ENCODE measurements at regions not wholly inside any gene's neighbourhood (a gene's known extent, or its start where the extent isn't known, plus 50 kb on each side); places are given as distances from the start of the nearest gene placed in this dataset.

GRCh38 chr5:104171958-104172690 lies 609.5 kb upstream of the NUDT12 start:
- TF ChIP-seq, protein P1, sequence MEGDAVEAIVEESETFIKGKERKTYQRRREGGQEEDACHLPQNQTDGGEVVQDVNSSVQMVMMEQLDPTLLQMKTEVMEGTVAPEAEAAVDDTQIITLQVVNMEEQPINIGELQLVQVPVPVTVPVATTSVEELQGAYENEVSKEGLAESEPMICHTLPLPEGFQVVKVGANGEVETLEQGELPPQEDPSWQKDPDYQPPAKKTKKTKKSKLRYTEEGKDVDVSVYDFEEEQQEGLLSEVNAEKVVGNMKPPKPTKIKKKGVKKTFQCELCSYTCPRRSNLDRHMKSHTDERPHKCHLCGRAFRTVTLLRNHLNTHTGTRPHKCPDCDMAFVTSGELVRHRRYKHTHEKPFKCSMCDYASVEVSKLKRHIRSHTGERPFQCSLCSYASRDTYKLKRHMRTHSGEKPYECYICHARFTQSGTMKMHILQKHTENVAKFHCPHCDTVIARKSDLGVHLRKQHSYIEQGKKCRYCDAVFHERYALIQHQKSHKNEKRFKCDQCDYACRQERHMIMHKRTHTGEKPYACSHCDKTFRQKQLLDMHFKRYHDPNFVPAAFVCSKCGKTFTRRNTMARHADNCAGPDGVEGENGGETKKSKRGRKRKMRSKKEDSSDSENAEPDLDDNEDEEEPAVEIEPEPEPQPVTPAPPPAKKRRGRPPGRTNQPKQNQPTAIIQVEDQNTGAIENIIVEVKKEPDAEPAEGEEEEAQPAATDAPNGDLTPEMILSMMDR (optimal IDR thresholded peaks at IDR 0.05 in 1 of 3, IDR thresholded peaks at IDR 0.05 in 1 of 3, conservative IDR thresholded peaks at IDR 0.05 in 1 of 3; ENCODE audit: extremely low read depth in 1 of 3, insufficient read depth in 2 of 3, low read length in 3 of 3) = no peak
- no peak for TF ChIP-seq EZH2 (IDR thresholded peaks at IDR 0.05; ENCODE audit: low read length)
